ENCODE measurements at regions not wholly inside any gene's neighbourhood (a gene's known extent, or its start where the extent isn't known, plus 50 kb on each side); places are given as distances from the start of the nearest gene placed in this dataset.
"Not testable (repeated sequence)": the region's sequence is repeated elsewhere in the genome, so short reads cannot be mapped to it uniquely, and the experiment has no call there.

- TF ChIP-seq CTCF (conservative IDR thresholded peaks at IDR 0.05; ENCODE audit: low read depth in 2 of 2); REST (IDR thresholded peaks at IDR 0.05; ENCODE audit: unreplicated experiment); STAT1 (IDR thresholded peaks at IDR 0.05; ENCODE audit: unreplicated experiment); POLR2AphosphoS5 (IDR thresholded peaks at IDR 0.05; ENCODE audit: low read depth): not testable (repeated sequence)
Observed at GRCh38 chr21:9851695-9852094, 669.7 kb upstream of the TPTE start.
